ENCODE measurements at regions not wholly inside any gene's neighbourhood (a gene's known extent, or its start where the extent isn't known, plus 50 kb on each side); places are given as distances from the start of the nearest gene placed in this dataset.

- ATAC-seq (replicated peaks) = no peak
- H3K4me3 Mint-ChIP-seq = no peak overlapping the region
- H3K4me1 Mint-ChIP-seq = no peaks in the 10 kb centered on the region
- H3K36me3 Mint-ChIP-seq (ENCODE audit: low read depth) = no peaks in the 10 kb centered on the region
- no peak overlapping the region for H3K27ac Mint-ChIP-seq
- H3K9me3 Mint-ChIP-seq = peaks cover 5% of the 10 kb centered on the region
- H3K27me3 Mint-ChIP-seq = peaks cover 23% of the 10 kb centered on the region
Observed at GRCh38 chr1:184141361-184141880, 89.9 kb downstream of the TSEN15 start.

DNA sequence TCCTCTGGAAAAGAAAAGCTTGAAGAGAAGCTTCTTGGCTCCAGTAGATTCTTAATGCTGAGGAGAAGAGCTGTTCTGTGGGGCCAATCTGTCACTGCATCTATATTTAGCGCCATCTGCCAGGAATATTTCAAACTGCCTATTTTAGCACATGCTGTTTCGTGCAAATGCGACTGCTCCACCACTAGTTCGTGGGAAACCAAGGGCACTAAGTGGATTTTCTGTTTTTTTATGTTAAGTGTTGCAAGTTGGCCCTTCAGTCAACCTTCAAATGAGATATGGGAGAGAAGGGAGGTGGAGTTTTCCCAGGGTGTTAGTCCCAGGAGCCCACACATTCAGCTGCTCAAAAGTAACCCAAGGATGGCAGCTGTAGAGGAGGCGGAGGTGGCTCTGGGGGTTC is 91.9 kb downstream of the TSEN15 start:
- H3K27ac Mint-ChIP-seq = no peak overlapping the region
- no peak overlapping the region for H3K4me3 Mint-ChIP-seq
- no peak for ATAC-seq (replicated peaks)
- H3K4me1 Mint-ChIP-seq = no peaks in the 10 kb centered on the region
- H3K9me3 Mint-ChIP-seq = no peaks in the 10 kb centered on the region
- H3K27me3 Mint-ChIP-seq = peaks cover 36% of the 10 kb centered on the region
- no peaks in the 10 kb centered on the region for H3K36me3 Mint-ChIP-seq (ENCODE audit: low read depth)

DNA sequence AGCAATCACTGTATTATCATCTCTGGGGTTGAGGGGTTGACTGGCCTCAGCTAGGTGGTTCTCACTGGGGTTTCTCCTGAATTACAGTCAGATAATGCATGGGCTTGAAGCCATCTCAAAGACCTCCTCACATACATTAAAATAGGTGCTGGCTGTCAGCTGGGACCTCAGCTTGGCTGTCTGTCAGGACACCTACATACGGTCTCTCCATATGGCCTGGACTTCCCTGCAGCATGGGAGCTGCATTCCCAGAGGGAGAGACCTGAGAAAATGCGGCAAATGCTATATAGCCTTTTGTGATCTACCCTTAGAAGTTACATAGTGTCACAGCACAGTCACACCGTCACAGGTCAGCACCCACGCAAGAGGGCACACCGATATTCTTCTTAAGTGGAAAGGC is 93.6 kb downstream of the TSEN15 start:
- Mint-ChIP-seq H3K27me3 (peaks cover 40% of the 10 kb centered on the region), H3K27ac (no peak overlapping the region), H3K4me1 (no peaks in the 10 kb centered on the region), H3K36me3 (ENCODE audit: low read depth) (no peaks in the 10 kb centered on the region), H3K4me3 (no peak overlapping the region), H3K9me3 (no peaks in the 10 kb centered on the region)
- ATAC-seq (replicated peaks) = no peak

DNA sequence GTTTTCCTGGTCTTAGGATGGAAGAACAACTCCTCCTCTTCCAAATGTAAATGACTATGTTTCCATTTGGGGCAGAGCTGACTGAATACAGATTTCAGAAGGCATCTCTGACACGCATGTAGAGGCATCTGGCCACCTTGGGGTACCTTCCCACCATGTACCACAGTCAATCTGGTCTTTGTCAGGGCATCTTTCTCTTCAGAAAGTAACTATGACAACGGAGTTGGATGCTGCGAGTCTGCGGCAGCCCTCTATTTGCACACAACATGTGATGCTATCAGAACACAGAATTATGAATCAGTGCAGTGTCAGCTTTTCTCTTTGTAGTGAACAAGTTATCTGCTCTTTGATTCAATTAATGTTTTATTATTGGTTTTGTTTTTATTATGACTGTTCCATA is 94.7 kb downstream of the TSEN15 start:
- H3K27me3 Mint-ChIP-seq = peaks cover 40% of the 10 kb centered on the region
- no peaks in the 10 kb centered on the region for H3K4me1 Mint-ChIP-seq
- H3K9me3 Mint-ChIP-seq = no peaks in the 10 kb centered on the region
- no peak overlapping the region for H3K4me3 Mint-ChIP-seq
- no peaks in the 10 kb centered on the region for H3K36me3 Mint-ChIP-seq (ENCODE audit: low read depth)
- no peak overlapping the region for H3K27ac Mint-ChIP-seq
- ATAC-seq (replicated peaks) = no peak

DNA sequence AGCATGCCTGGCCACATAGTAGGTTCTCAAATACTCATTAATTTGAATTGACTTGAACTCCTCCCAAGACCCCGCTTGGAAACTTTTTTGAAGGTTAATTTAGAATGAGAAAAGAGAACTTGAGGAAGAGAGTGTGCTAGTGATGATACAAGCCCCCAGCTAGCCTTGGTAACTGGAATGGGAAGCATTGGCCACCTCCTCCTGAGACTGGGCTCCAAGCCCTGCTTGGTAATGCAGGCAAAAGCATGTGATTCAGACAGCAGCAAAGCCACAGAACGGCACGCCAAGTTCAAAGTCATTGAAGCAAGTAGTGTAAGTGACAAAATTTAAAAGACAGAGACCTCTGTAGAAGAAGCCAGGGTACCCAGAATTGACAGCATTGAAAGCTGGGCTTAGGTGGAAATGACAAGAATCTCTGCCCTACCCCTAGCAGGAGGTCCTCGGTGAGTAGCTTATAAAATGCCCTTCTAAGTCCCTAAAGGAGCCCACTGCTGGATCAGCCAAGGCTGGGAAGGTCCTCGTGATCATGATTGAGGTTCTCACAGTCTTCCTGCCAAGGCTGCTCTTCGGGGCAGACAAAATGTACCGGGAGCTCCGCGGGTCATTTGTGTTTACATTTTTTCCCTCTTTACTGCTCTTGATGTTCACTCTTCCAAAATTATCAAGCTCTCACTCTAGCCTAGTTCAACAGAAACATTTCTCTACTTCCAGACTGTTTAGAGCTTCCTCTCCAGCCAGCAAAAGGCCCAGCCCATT is 99.4 kb downstream of the TSEN15 start:
- H3K4me1 Mint-ChIP-seq = peaks cover 8% of the 10 kb centered on the region
- peaks cover 39% of the 10 kb centered on the region for H3K27me3 Mint-ChIP-seq
- ATAC-seq (replicated peaks) = no peak
- no peaks in the 10 kb centered on the region for H3K9me3 Mint-ChIP-seq
- no peak overlapping the region for H3K27ac Mint-ChIP-seq
- H3K36me3 Mint-ChIP-seq (ENCODE audit: low read depth) = no peaks in the 10 kb centered on the region
- no peak overlapping the region for H3K4me3 Mint-ChIP-seq

- H3K27me3 Mint-ChIP-seq = peaks cover 33% of the 10 kb centered on the region
- peak overlapping the region; percentile 15 for H3K27ac Mint-ChIP-seq
Observed at GRCh38 chr1:184152434-184152898, 100.9 kb downstream of the TSEN15 start.

GRCh38 chr1:184152974-184153373 is 101.4 kb downstream of the TSEN15 start:
- H3K9me3 Mint-ChIP-seq = no peaks in the 10 kb centered on the region
- ATAC-seq (replicated peaks) = no peak
- peak overlapping the region; percentile 15 for H3K27ac Mint-ChIP-seq
- H3K27me3 Mint-ChIP-seq = peaks cover 29% of the 10 kb centered on the region
- peak overlapping the region; percentile 55 for H3K4me3 Mint-ChIP-seq
- no peaks in the 10 kb centered on the region for H3K36me3 Mint-ChIP-seq (ENCODE audit: low read depth)
- H3K4me1 Mint-ChIP-seq = peaks cover 8% of the 10 kb centered on the region

More at GRCh38 chr1:184152434-184152898, 100.9 kb downstream of the TSEN15 start:
- ATAC-seq (replicated peaks) = no peak
- peaks cover 8% of the 10 kb centered on the region for H3K4me1 Mint-ChIP-seq
- H3K9me3 Mint-ChIP-seq = no peaks in the 10 kb centered on the region
- H3K4me3 Mint-ChIP-seq = peak overlapping the region; percentile 55
- no peaks in the 10 kb centered on the region for H3K36me3 Mint-ChIP-seq (ENCODE audit: low read depth)

GRCh38 chr1:184153731-184154130 is 102.2 kb downstream of the TSEN15 start:
- H3K27me3 Mint-ChIP-seq = peaks cover 26% of the 10 kb centered on the region
- no peaks in the 10 kb centered on the region for H3K36me3 Mint-ChIP-seq (ENCODE audit: low read depth)
- no peak overlapping the region for H3K27ac Mint-ChIP-seq
- H3K9me3 Mint-ChIP-seq = no peaks in the 10 kb centered on the region
- ATAC-seq (replicated peaks) = no peak
- no peak overlapping the region for H3K4me3 Mint-ChIP-seq
- peaks cover 8% of the 10 kb centered on the region for H3K4me1 Mint-ChIP-seq

GRCh38 chr1:184156521-184157393 is 105.2 kb downstream of the TSEN15 start:
- Mint-ChIP-seq H3K4me1 (peaks cover 8% of the 10 kb centered on the region), H3K4me3 (no peak overlapping the region), H3K27me3 (peaks cover 22% of the 10 kb centered on the region), H3K27ac (no peak overlapping the region), H3K36me3 (ENCODE audit: low read depth) (no peaks in the 10 kb centered on the region), H3K9me3 (no peaks in the 10 kb centered on the region)
- no peak for ATAC-seq (replicated peaks)

- Mint-ChIP-seq H3K36me3 (ENCODE audit: low read depth) (no peaks in the 10 kb centered on the region), H3K27me3 (peaks cover 21% of the 10 kb centered on the region), H3K27ac (no peak overlapping the region), H3K4me1 (peaks cover 8% of the 10 kb centered on the region), H3K9me3 (no peaks in the 10 kb centered on the region), H3K4me3 (no peak overlapping the region)
- ATAC-seq (replicated peaks) = no peak
Observed at GRCh38 chr1:184157394-184157742, 105.8 kb downstream of the TSEN15 start.

- H3K4me1 Mint-ChIP-seq = no peaks in the 10 kb centered on the region
- no peak for ATAC-seq (replicated peaks)
- no peak overlapping the region for H3K4me3 Mint-ChIP-seq
- H3K36me3 Mint-ChIP-seq (ENCODE audit: low read depth) = no peaks in the 10 kb centered on the region
- no peaks in the 10 kb centered on the region for H3K9me3 Mint-ChIP-seq
- peaks cover 7% of the 10 kb centered on the region for H3K27me3 Mint-ChIP-seq
- H3K27ac Mint-ChIP-seq = no peak overlapping the region
Observed at GRCh38 chr1:184158896-184159681, 107.6 kb downstream of the TSEN15 start.

- Mint-ChIP-seq H3K4me1 (no peaks in the 10 kb centered on the region), H3K36me3 (ENCODE audit: low read depth) (no peaks in the 10 kb centered on the region), H3K27me3 (no peaks in the 10 kb centered on the region), H3K27ac (no peak overlapping the region), H3K4me3 (no peak overlapping the region), H3K9me3 (no peaks in the 10 kb centered on the region)
- peak; percentile 91 for ATAC-seq (replicated peaks)
Observed at GRCh38 chr1:184160236-184160635, 108.7 kb downstream of the TSEN15 start.

DNA sequence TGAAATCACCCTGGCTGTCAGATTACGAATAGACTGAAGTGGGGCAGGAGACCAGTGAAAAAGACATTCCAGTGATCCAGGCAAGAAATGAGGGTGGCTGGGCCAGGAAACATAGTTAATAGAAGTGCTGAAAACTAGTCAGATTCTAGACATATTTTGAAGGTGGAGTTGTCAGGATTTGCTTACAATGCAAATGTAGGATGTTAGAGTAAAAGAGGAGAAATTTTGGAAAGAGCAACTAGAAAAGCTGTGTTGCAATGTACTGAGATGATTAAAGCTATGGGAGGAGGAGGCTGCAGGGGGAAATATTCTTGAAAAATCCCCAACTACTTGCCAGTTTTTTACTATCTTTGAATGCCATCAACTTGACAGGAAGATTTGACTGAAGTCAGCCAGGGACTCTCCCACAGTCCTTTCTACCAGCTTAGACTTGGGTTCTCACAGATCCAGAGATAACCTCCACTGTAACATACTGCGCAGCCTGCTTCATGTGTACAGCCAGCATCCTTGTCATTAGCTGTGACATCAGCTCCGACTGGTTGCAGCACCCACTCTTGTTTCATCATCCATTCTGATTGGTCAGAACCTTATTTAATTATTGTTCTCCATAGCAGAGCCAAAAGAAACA is 109.7 kb downstream of the TSEN15 start:
- H3K4me1 Mint-ChIP-seq = no peaks in the 10 kb centered on the region
- H3K4me3 Mint-ChIP-seq = no peak overlapping the region
- ATAC-seq (replicated peaks) = peak; percentile 59
- no peaks in the 10 kb centered on the region for H3K9me3 Mint-ChIP-seq
- no peaks in the 10 kb centered on the region for H3K36me3 Mint-ChIP-seq (ENCODE audit: low read depth)
- H3K27me3 Mint-ChIP-seq = no peaks in the 10 kb centered on the region
- no peak overlapping the region for H3K27ac Mint-ChIP-seq

GRCh38 chr1:184162281-184162680 is 110.8 kb downstream of the TSEN15 start:
- Mint-ChIP-seq H3K27ac (no peak overlapping the region), H3K4me3 (no peak overlapping the region), H3K36me3 (ENCODE audit: low read depth) (no peaks in the 10 kb centered on the region), H3K4me1 (no peaks in the 10 kb centered on the region), H3K27me3 (no peaks in the 10 kb centered on the region), H3K9me3 (no peaks in the 10 kb centered on the region)
- no peak for ATAC-seq (replicated peaks)

All from activated T-helper 17 cell treated with anti-CD3 and anti-CD28 coated beads, Interleukin-2, amount 50 U/mL, for 72 hours (primary cell).